ENCODE measurements at regions not wholly inside any gene's neighbourhood (a gene's known extent, or its start where the extent isn't known, plus 50 kb on each side); places are given as distances from the start of the nearest gene placed in this dataset.

- ATAC-seq (no peak), DNase-seq (no peak)
- H3K9me2 ChIP-seq (replicated peaks; ENCODE audit: low read length) = no peaks in the 10 kb centered on the region
- H3F3A ChIP-seq (ENCODE audit: low read length, unreplicated experiment) = no peaks in the 10 kb centered on the region
- no peaks in the 10 kb centered on the region for H3K36me3 ChIP-seq (ENCODE audit: low read depth, low read length)
- no peak overlapping the region for H3K4me2 ChIP-seq (ENCODE audit: low read length)
- no peak overlapping the region for H2AFZ ChIP-seq (ENCODE audit: low read length)
- POLR2A ChIA-PET (ENCODE audit: unreplicated experiment) = no interaction called here
- intact Hi-C loops (cut with micrococcal nuclease) = no loop called here
- TF ChIP-seq EZH2 (IDR thresholded peaks at IDR 0.05; ENCODE audit: low read length, unreplicated experiment) (no peak), EZH2phosphoT487 (IDR thresholded peaks at IDR 0.05; ENCODE audit: borderline replicate concordance, low read length) (no peak)
- TF ChIP-seq, protein P1, sequence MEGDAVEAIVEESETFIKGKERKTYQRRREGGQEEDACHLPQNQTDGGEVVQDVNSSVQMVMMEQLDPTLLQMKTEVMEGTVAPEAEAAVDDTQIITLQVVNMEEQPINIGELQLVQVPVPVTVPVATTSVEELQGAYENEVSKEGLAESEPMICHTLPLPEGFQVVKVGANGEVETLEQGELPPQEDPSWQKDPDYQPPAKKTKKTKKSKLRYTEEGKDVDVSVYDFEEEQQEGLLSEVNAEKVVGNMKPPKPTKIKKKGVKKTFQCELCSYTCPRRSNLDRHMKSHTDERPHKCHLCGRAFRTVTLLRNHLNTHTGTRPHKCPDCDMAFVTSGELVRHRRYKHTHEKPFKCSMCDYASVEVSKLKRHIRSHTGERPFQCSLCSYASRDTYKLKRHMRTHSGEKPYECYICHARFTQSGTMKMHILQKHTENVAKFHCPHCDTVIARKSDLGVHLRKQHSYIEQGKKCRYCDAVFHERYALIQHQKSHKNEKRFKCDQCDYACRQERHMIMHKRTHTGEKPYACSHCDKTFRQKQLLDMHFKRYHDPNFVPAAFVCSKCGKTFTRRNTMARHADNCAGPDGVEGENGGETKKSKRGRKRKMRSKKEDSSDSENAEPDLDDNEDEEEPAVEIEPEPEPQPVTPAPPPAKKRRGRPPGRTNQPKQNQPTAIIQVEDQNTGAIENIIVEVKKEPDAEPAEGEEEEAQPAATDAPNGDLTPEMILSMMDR (conservative IDR thresholded peaks at IDR 0.05; ENCODE audit: low read depth, low read length) = no peak
- H3K27me3 ChIP-seq (ENCODE audit: low read length) = no peaks in the 10 kb centered on the region
- CTCF ChIA-PET = no interaction called here
- H3K4me3 ChIP-seq (ENCODE audit: low read length) = no peak overlapping the region
- no TSS peak for BruUV-seq (replicated peaks)
- no peak overlapping the region for H3K27ac ChIP-seq (ENCODE audit: low read length)
- no peaks in the 10 kb centered on the region for H3K9me3 ChIP-seq (ENCODE audit: low read length)
- H3K9ac ChIP-seq (ENCODE audit: low read length) = no peak overlapping the region
- no peaks in the 10 kb centered on the region for H4K20me1 ChIP-seq (ENCODE audit: low read length)
- H3K4me1 ChIP-seq (ENCODE audit: insufficient read depth, low read length) = no peaks in the 10 kb centered on the region
- no peaks in the 10 kb centered on the region for H3K79me2 ChIP-seq (ENCODE audit: low read length)
Measured at GRCh38 chr14:42550310-42550709, 943.6 kb downstream of the LRFN5 start.

GRCh38 chr14:42548349-42548748 lies 941.7 kb downstream of the LRFN5 start:
- Histone ChIP-seq H3K36me3 (ENCODE audit: low read depth, low read length) (no peaks in the 10 kb centered on the region), H3K79me2 (ENCODE audit: low read length) (no peaks in the 10 kb centered on the region), H3K9me3 (ENCODE audit: low read length) (no peaks in the 10 kb centered on the region), H2AFZ (ENCODE audit: low read length) (no peak overlapping the region), H3K27ac (ENCODE audit: low read length) (no peak overlapping the region), H4K20me1 (ENCODE audit: low read length) (no peaks in the 10 kb centered on the region), H3K9me2 (replicated peaks; ENCODE audit: low read length) (no peaks in the 10 kb centered on the region), H3K4me3 (ENCODE audit: low read length) (no peak overlapping the region), H3K9ac (ENCODE audit: low read length) (no peak overlapping the region), H3K4me1 (ENCODE audit: insufficient read depth, low read length) (no peaks in the 10 kb centered on the region), H3K4me2 (ENCODE audit: low read length) (no peak overlapping the region), H3K27me3 (ENCODE audit: low read length) (no peaks in the 10 kb centered on the region), H3F3A (ENCODE audit: low read length, unreplicated experiment) (no peaks in the 10 kb centered on the region)
- intact Hi-C loops (cut with micrococcal nuclease) = loop anchor here (10.0 kb wide), 1 partner anchor 434 kb away; no protein-coding TSS in a partner anchor
- DNase-seq (no peak), ATAC-seq (no peak)
- ChIA-PET CTCF (no interaction called here), POLR2A (ENCODE audit: unreplicated experiment) (no interaction called here)
- TF ChIP-seq EZH2 (IDR thresholded peaks at IDR 0.05; ENCODE audit: low read length, unreplicated experiment) = no peak
- TF ChIP-seq EZH2phosphoT487 (IDR thresholded peaks at IDR 0.05; ENCODE audit: borderline replicate concordance, low read length) = no peak
- TF ChIP-seq, protein P1 (conservative IDR thresholded peaks at IDR 0.05; ENCODE audit: low read depth, low read length) = no peak
- BruUV-seq (replicated peaks) = no TSS peak

DNA sequence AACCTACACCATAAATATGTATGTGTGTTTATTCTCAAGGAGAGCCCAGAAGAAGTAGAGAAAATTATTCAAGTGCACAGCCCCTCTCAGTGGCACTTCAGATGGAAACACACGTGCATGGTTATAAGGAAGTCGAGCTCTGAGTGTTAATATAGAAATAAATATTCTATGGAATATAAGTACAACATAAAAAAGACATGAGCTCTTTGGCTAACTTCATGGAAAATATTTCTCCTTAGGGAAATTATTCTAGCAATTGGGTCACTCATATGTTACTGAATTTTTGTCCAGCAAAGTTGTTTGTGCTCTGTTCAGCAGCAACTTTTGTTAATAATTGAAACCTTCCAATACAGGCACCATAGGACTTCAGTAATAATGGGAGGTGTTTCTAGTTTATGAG lies 939.0 kb downstream of the LRFN5 start:
- ATAC-seq (no peak), DNase-seq (no peak)
- Histone ChIP-seq H3K9me3 (ENCODE audit: low read length) (no peaks in the 10 kb centered on the region), H4K20me1 (ENCODE audit: low read length) (no peaks in the 10 kb centered on the region), H3F3A (ENCODE audit: low read length, unreplicated experiment) (no peaks in the 10 kb centered on the region), H3K27me3 (ENCODE audit: low read length) (no peaks in the 10 kb centered on the region), H3K36me3 (ENCODE audit: low read depth, low read length) (no peaks in the 10 kb centered on the region), H3K4me1 (ENCODE audit: insufficient read depth, low read length) (peaks cover 12% of the 10 kb centered on the region; the same call in 1 of the 2 replicates), H2AFZ (ENCODE audit: low read length) (no peak overlapping the region), H3K4me3 (ENCODE audit: low read length) (no peak overlapping the region), H3K9me2 (replicated peaks; ENCODE audit: low read length) (no peaks in the 10 kb centered on the region), H3K27ac (ENCODE audit: low read length) (no peak overlapping the region), H3K4me2 (ENCODE audit: low read length) (no peak overlapping the region), H3K9ac (ENCODE audit: low read length) (no peak overlapping the region), H3K79me2 (ENCODE audit: low read length) (no peaks in the 10 kb centered on the region)
- CTCF ChIA-PET = no interaction called here
- intact Hi-C loops (cut with micrococcal nuclease) = loop anchor here (10.0 kb wide), 1 partner anchor 431 kb away; no protein-coding TSS in a partner anchor
- BruUV-seq (replicated peaks) = no TSS peak
- TF ChIP-seq EZH2phosphoT487 (IDR thresholded peaks at IDR 0.05; ENCODE audit: borderline replicate concordance, low read length) (no peak), EZH2 (IDR thresholded peaks at IDR 0.05; ENCODE audit: low read length, unreplicated experiment) (no peak)
- POLR2A ChIA-PET (ENCODE audit: unreplicated experiment) = interaction anchor here (0.5 to 0.6 kb wide), 2 partner anchors 27 to 1177 kb away, joined by 3 to 5 read pairs; no protein-coding TSS in a partner anchor

Measured in PC-3 (cell line).